ENCODE measurements at regions not wholly inside any gene's neighbourhood (a gene's known extent, or its start where the extent isn't known, plus 50 kb on each side); places are given as distances from the start of the nearest gene placed in this dataset.
A peak's percentile ranks its signal among the peaks of the same experiment; 100 is the strongest.

DNA sequence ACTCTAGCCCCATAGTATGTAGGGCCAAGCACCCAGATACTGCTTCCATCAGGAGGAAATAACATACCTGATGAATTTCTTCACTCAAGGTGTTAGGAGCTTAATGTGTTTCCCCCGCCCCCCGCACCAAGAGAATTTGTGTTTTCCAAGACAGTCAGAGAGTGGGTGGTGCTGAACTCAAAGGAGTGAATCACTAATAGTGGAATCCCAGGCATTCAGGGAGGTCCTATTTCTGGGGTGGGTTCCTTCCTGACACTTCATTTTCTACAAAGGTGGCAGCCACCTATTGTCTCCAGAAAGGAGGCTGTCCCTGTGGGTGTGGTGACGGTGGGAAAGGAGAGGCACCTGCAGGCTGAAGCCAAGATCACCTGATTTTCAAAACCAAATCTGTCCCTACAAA, 50.8 kb upstream of the ELF5 start:
- peak; percentile 22 for DNase-seq

DNA sequence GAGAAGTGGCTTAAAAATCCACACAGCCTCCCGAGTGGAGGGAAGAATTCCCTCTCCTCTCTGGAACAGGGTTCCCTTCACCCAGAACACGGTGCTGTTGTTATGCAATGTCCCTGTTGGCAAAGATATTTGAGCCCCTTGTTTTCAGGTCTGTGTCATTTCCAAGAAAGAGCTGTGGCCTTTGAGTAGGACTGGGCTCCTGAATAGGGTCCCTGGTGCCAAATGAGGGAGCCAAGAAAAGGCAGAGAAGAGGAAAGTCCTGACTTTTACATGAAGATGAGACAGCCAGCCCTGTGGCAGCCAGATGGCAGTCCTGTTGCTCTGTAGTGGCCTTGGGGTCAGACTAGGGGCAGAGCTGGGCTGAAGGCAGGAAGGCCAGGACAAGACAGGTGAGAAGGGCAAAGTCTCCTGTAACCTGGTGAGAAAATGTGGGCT, 51.2 kb upstream of the ELF5 start:
- no peak for DNase-seq

DNA sequence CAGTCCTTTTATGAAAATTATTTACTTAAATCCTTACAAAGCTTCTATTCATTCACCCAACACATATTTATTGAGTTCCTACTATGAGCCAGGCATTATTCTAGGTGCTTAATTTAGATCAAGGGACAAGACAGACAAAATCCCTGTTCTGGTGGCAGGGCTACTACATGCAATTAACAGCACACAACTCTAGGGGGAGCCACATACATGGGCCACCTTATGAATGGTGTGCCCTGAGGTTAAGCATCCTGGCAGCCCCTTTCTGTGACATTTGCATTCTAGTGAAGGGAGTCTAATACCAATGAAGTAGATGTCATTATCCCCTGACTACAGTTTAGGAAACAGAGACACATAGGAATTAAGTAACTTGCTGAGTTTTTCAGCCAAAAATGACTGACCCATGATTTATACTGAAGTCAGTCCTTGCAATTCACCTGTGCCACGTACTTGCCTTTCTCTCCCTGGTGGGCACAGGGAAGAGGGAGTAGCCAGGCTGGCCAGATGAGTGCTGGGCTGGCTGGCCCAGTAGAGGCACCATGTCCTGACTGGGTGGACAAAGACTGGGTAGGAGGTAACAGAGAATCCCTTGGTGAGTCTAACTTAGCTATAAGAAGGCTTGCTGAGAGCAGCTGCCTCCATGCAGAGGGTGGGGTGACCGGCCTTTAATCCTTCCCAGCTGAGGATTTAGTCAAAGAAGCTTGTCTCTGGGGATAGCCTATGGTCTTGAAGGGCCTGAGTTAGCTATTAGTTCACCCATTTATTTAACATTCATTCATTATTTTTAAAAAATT, 52.0 kb upstream of the ELF5 start:
- no peak for DNase-seq

DNA sequence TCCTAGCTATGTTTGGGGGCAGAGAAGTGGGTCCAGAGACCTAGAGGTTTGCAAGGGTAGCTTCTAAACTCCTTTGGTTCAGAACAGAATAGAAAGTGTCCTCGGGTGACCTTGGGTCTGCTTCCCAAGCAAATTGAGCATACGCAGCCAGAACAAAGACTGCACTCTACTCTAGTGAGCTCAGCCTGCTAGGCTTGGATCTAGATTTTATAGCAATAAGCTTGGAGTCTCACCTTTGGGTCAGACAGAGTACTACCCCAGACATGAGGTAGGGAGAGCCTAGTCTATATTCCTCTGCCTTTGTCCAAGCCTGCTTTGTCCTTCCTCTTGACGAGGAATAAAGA, 52.6 kb upstream of the ELF5 start:
- DNase-seq: no peak

DNA sequence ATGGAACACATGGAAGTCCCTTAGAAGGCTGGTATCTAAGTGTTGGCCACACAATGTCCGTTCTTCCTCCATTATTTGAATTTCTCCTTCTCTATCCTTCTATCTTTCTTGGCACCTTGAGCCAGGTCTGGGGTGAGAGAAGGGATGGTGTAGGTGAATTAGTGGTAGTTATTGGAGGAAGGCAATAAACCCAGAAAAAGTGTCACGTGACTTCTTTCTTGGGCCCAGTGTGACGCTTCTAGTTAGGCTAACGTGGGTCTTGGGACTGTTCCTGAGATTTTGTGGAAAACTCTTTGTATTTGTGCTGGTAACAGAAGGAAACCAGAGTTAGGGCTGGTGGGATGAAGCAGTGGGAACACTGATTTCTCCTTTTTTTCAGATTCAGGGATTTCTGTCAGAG, 53.1 kb upstream of the ELF5 start:
- no peak for DNase-seq

DNA sequence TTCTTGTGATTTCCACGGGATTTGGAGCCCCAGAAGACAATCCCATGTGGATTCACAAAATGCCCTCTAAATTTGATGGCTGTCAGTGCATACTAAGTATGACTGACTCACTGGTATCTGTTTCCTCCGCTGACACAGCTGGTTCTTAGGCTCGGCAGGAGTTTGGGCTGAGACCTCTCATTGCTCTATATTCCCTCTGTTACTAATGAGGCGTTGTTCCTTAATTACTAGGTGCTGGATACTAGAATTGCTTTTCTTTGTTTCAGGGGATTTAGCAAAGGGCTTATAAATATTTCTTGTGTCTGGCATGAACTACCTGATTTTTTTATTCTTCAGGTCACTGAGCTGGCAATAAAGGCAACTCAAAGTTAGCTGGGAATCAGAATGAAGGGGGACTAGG, 53.2 kb upstream of the EHF start:
- DNase-seq: no peak

DNA sequence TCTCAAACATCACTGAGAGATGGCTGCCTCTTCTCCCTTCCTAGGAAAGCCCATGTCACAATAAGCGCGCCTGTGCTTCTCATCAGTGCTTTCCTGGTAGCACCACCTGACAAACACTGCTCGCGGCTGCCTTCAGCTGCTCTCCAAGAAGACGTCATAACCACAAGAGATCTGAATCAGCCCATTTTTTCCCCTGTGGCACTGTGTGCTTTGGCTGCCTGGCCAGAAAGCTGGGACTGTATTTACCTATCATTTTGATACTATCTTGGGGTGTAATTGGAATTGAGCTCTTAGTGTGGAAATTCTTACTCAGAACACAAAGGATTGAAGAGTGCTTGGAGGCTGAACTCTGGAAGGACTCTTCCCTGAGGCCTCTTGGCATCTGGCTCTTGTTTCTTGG, 50.3 kb upstream of the EHF start:
- peak; percentile 25 for DNase-seq
